Kidney glomerular epithelial cell (primary cell): ENCODE measurements at regions not wholly inside any gene's neighbourhood (a gene's known extent, or its start where the extent isn't known, plus 50 kb on each side); places are given as distances from the start of the nearest gene placed in this dataset.
A peak's percentile ranks its signal among the peaks of the same experiment; 100 is the strongest.

Experiments used
- DNase-seq: peaks from one replicate; lab custom pipeline; 2025; lab: John Stamatoyannopoulos, UW

DNA sequence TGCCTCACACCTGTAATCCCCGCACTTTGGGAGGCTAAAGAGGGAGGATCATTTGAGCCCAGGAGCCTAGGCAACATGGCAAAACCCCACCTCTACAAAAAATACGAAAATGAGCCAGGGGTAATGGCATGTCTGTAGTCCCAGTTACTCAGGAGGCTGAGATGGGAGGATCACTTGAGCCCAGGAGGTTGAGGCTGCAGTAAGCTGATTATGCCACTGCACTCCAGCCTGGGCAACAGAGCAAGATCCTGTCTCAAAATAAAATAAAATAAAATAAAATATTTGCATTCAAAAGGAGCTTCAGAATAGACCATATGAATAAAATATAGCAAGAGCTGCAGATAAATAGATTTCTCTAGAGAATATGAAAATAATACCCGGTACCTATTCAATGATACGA is 71.5 kb upstream of the ATF7IP2 start:
- DNase-seq: no peak

DNA sequence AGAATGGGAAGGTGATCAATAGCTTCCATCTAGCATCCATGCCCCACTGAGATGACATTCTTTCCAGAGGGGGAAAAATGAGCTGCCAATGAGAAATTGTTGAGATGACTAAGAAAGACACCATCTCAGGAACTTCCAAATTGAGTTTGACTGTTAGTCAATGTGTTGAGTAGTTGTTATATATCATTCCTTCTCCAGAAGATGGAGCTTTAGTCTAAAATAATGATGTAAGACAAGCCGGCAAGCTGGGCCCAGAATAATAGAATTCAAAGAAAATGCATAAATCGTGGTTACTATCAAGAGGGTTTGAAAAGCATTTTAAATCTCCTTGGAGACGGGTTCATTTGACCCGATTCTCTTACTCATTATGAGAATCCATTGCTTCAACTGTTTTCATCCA is 71.0 kb upstream of the ATF7IP2 start:
- peak; percentile 72 for DNase-seq

- DNase-seq: no peak
Measured at GRCh38 chr16:10317425-10318001, 68.3 kb upstream of the ATF7IP2 start.

DNA sequence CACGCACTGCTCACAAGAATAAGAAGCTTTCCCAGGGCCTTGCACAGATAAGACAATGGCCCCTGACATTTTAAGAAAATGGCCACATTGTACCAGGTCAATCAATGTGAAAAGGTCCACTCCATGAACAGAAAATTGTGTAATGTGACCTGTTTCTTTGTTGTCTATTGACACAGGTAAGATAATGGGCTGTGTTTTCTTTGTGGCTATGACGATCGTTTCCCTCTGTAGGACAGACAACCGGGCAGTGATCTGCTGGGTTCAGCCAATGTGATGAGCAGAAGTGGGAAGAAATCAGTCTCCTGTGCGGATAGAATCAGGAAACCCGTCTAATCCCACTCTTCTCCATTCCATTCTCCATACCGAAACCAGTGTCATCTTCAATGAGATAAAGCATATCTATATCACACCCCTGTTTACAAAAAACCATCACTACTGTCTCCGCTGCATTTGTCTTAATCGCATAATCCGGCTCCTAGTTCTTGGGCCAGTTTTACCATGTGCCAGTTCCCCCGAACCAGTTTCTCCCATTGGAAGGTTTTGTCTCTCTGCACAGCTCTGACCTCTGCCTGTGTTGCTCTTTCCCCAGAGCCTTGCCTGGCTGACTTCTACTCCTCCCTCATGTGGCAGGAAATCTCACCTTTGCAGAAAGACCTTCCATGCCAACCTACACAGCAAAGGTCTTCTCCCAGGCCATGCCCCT is 66.9 kb upstream of the ATF7IP2 start:
- DNase-seq: no peak

- DNase-seq: no peak
Measured at GRCh38 chr16:10321407-10322387, 64.2 kb upstream of the ATF7IP2 start.

- no peak for DNase-seq
Measured at GRCh38 chr16:10322723-10323527, 62.9 kb upstream of the ATF7IP2 start.

GRCh38 chr16:10323528-10323869 is 62.4 kb upstream of the ATF7IP2 start:
- DNase-seq: no peak

DNA sequence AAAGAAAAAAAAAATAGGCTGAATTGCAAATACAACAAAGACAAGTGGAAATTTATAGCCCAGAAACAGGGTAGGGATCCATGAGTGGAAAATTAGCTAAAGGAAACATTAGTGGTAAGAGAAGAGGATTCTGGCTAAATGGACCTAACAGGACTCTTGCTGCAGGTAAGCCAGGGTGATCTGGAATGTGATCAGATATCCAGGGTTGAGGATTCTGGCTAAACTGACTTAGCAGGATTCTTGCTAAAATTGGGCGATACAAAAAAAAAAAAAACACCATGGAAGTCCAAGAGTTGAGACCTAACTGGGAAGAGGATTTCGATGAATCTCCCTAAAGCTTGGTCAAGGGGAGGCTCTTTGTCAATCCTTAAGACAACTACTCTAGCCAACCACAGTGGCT is 61.7 kb upstream of the ATF7IP2 start:
- no peak for DNase-seq

DNA sequence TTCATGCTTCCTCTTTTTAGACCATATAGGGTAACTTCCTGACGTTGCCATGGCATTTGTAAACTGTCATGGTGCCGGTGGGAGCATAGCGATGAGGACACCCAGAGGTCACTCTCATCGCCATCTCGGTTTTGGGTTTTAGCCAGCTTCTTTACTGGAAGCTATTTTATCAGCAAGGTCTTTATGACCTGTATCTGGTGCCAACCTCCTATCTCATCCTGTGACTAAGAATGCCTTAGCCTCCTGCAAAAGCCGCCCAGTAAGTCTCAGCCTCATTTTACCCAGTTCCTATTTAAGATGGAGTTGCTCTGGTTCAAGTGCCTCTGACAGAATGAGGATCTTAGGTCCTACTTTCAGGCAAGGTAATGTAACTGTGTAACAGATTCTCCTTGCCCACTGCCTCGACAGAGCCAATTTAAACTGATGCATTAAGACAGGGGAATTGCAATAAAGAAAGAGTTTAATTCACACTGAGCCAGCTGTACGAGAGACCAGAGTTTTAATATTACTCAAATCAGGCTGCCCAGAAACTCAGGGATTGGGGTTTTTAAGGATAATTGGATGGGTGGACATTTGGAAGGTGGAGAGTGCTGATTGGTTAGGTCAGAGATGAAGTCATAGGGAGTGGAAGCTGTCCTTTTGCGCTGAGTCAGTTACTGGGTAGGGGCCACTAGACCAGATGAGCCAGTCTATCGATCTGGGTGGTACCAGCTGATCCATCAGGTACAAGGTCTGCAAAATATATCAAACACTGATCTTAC is 59.9 kb upstream of the ATF7IP2 start:
- no peak for DNase-seq

GRCh38 chr16:10326647-10327046 is 59.2 kb upstream of the ATF7IP2 start:
- DNase-seq: no peak

DNA sequence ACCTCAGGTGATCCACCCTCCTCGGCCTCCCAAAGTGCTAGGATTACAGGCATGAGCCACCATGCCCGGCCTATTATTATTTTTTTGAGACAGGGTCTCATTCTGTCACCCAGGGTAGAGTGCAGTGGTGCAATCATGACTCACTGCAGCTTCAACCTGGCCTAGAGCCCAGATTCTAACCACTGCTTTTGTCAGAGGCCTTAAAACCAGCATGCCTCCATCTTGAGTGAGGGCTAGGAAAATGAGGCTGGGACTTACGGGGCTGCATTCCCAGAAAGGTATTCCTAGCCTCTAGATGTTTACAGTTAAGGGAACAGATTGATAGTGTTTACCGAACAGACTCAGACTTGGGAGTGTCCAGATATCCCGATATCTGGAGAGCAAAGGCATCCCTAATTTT is 57.6 kb upstream of the ATF7IP2 start:
- peak; percentile 40 for DNase-seq

DNA sequence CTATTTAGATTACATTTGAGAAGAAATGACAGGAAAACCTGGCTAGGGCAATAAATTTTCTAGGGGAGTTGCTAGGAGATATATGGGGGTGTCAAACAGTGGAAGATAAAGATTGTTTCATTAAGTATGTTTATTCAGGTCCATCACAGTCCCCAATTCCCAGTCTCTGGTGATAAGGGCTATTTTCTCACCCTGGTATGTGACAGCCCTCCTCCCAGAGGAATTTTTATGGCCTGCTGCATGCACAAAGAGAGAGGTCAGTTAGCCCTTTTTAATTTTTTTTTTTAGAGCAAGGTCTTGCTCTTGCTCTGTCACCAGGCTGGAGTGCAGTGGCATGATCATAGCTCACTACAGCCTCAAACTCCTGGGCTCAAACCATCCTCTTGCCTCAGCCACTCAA is 53.6 kb upstream of the ATF7IP2 start:
- peak; percentile 7 for DNase-seq

DNA sequence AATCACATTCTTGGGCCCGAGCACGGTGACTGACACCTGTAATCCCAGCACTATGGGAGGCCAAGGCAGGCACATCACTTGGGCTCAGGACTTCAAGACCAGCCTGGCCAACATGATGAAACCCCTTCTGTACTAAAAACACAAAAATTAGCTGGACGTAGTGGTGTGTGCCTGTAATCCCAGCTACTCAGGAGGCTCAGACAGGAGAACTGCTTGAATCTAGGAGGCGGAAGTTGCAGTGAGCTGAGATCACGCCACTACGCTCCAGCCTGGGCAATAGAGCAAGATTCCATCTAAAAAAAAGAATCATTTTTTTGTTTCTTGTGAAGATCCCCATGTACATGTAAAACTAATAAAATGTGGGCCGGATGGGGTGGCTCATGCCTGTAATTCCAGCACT is 53.1 kb upstream of the ATF7IP2 start:
- no peak for DNase-seq

DNA sequence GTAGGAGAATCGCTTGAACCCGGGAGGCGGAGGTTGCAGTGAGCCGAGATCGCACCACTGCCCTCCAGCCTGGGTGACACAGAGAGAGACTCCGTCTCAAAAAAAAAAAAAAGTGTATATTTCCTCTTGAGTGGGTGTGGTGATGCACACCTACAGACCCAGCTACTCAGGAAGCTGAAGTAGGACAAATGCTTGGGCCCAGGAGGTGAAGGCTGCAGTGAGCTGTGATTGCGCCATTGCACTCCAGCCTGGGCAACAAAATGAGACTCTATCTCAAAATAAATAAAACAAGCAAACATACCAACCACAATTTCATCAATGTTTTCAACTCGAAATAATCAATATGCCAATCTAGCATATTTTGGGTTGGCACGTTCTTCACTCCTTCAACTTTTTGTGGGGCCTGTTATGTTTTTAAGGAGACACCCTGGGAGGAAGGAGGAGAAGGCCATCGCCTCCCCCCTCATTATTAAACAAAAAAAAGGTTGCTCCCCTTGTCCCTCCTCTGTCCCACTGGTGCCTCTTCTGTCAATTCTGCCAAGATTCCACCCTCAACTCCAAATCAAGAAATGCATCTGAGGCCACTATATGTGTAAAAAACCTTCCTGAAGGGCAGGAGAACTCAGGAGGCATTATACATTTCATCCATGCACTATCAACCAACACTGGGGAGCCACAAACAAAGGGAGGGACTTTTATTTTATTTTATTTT is 52.4 kb upstream of the ATF7IP2 start:
- no peak for DNase-seq

- no peak for DNase-seq
Measured at GRCh38 chr16:10335681-10336080, 50.2 kb upstream of the ATF7IP2 start.
